Fibroblast of mammary gland (primary cell): ENCODE measurements at regions not wholly inside any gene's neighbourhood (a gene's known extent, or its start where the extent isn't known, plus 50 kb on each side); places are given as distances from the start of the nearest gene placed in this dataset.

ENCODE experiments used
- DNase-seq: peaks from one replicate; pipeline ENCODE4 v3.0.0-alpha.2; 2010; ENCODE audit warnings: low read depth
- H3K4me3 ChIP-seq: 2 replicates; pipeline ENCODE4 v1.5.1; 2011; ENCODE audit warnings: low read depth, mild to moderate bottlenecking, low read length, moderate library complexity; ENCODE audit not compliant: control insufficient read depth
- TF ChIP-seq, protein P1 (sequence below): conservative IDR thresholded peaks from 2 replicates; pipeline ENCODE4 v1.5.1; 2011; ENCODE audit warnings: low read depth, low read length, inconsistent platforms; ENCODE audit not compliant: control insufficient read depth, insufficient read depth

DNA sequence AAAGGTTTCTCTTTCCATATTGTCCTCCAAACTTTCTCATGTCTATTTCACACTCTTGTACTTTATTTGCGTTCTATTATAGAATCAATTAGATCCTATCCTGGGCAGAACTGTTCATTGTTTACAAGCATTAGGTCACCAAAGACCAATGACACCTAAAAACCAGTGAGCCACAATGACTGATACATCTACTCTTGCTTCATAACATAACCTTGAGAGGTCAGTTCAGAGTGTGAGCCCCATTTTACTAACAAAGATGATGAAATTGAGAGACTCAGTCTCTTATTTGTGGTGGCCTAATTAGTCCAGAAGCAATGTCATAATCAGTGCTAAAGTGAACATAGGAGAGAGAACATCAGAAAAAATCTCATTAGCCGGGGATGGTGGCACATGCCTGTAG is 248.9 kb upstream of the RBBP8 start:
- TF ChIP-seq, protein P1, sequence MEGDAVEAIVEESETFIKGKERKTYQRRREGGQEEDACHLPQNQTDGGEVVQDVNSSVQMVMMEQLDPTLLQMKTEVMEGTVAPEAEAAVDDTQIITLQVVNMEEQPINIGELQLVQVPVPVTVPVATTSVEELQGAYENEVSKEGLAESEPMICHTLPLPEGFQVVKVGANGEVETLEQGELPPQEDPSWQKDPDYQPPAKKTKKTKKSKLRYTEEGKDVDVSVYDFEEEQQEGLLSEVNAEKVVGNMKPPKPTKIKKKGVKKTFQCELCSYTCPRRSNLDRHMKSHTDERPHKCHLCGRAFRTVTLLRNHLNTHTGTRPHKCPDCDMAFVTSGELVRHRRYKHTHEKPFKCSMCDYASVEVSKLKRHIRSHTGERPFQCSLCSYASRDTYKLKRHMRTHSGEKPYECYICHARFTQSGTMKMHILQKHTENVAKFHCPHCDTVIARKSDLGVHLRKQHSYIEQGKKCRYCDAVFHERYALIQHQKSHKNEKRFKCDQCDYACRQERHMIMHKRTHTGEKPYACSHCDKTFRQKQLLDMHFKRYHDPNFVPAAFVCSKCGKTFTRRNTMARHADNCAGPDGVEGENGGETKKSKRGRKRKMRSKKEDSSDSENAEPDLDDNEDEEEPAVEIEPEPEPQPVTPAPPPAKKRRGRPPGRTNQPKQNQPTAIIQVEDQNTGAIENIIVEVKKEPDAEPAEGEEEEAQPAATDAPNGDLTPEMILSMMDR: no peak
- no peak overlapping the region for H3K4me3 ChIP-seq
- DNase-seq: peak; percentile 36

DNA sequence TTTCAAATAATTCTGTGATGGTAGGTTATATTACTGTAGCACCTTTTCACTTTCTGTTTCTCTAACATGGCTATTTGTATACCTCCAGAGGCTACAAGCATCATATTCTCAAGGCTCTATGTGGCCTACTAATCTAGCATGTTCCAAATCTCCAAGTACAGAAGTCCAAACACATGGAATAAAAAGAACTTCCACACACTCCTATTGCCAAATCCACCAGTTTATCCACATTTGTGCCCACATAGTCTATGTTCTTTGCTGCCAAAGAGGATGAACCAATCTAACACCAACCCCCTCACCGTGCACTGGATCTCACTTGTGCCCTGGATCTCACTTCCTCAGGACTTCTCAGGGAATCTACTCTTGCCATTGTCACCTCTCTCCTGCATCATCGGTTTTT is 247.3 kb upstream of the RBBP8 start:
- no peak overlapping the region for H3K4me3 ChIP-seq
- DNase-seq: no peak
- TF ChIP-seq, protein P1: no peak

DNA sequence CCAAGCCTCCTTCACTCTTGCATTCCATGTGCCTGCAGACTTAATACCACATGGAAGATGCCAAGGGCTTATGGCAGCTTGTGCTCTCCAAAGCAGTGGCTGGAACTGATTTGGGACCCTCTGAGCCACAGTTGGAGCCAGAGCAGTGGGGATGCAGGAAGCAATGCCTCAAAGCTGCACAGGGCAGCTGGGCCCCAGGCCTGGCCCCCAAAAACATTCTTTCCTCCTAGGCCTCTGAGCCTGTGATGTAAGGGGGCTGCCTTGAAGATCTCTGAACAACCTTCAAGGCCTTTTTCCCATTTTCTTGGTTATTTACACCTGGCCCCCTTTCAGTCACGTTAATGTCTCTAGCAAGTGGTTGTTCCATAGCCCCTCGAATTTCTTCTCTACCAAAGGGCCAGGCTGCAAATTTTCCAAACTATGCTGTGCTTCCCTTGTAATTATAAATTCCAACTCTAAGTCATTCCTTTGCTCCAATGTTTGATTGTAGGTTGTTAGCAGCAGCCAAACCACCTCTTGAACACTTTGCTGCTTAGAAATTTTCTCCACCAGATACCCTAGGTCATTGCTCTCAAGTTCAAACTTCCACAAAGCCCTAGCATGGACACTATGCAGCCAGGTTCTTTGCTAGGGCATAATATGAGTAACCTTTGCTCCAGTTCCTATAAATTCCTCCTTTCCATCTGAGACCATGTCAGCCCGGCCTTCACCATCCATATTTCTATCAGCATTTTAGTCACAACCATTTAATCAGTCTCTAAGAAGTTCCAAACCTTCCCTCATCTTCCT is 245.0 kb upstream of the RBBP8 start:
- TF ChIP-seq, protein P1: no peak
- no peak overlapping the region for H3K4me3 ChIP-seq
- DNase-seq: no peak

DNA sequence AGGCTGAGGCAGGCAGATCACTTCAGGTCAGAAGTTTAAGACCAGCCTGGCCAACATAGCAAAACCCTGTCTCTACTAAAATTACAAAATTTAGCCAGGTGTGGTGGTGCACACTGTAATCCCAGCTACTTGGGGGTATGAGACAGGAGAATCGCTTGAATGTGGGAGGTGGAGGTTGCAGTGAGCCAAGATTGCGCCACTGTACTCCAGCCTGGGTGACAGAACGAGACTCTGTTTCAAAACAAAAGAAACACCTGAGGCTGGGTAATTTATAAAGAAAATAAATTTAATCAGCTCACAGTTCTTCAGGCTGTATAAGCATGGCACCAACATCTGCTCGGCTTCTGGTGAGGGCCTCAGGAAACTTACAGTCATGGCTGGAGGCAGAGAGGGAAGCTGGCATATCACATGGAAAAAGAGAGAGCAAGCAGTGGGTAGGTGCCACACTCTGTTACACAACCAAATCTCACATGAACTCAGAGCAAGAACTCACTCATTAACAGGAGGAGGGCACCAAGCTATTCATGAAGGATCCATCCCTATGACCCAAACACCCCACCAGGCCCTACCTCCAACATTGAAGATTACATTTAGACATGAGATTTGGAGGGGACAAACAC is 244.1 kb upstream of the RBBP8 start:
- TF ChIP-seq, protein P1: no peak
- no peak for DNase-seq
- H3K4me3 ChIP-seq: no peak overlapping the region

DNA sequence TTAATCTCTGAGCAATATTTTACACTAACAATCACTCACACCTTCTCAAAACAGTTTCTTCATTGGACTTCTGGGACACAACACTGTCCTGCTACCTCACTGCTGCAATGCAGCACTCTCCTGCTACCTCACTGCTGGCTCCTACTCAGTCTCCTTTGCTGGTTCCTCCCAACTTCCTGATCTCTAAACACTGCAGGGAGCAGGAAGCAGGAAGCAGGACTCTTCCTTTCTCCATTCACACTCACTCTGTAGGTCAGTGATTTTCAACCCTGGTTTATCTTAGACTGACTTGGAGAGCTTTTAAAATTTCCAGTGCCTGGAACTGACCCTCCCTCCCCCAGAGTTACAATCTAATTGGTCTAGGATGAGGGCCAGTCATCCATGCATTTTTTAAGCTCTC is 243.4 kb upstream of the RBBP8 start:
- DNase-seq: no peak
- TF ChIP-seq, protein P1: no peak

DNA sequence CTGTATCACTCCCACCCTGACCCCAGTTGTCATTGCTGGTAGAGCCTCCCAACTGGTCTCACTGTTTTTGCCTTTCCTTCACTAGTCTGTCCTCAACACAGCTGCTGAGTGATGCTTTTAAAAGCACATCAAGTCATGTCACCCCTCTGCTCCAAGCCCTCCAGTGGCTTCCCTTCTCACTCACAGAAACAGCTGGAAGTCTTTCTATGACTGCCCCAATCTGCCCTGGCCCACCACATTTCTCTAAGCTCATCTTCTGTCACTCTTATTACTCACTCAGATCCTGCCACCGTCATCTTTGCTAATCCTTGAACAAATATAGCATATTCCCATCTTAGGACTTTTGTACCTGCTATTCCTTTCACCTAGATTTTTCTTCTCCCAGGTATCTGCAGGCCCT is 242.6 kb upstream of the RBBP8 start:
- TF ChIP-seq, protein P1: no peak
- DNase-seq: no peak
- H3K4me3 ChIP-seq: no peak overlapping the region

More for the DNA sequence above, 243.4 kb upstream of the RBBP8 start:
- no peak overlapping the region for H3K4me3 ChIP-seq
